ENCODE measurements at regions not wholly inside any gene's neighbourhood (a gene's known extent, or its start where the extent isn't known, plus 50 kb on each side); places are given as distances from the start of the nearest gene placed in this dataset.

DNA sequence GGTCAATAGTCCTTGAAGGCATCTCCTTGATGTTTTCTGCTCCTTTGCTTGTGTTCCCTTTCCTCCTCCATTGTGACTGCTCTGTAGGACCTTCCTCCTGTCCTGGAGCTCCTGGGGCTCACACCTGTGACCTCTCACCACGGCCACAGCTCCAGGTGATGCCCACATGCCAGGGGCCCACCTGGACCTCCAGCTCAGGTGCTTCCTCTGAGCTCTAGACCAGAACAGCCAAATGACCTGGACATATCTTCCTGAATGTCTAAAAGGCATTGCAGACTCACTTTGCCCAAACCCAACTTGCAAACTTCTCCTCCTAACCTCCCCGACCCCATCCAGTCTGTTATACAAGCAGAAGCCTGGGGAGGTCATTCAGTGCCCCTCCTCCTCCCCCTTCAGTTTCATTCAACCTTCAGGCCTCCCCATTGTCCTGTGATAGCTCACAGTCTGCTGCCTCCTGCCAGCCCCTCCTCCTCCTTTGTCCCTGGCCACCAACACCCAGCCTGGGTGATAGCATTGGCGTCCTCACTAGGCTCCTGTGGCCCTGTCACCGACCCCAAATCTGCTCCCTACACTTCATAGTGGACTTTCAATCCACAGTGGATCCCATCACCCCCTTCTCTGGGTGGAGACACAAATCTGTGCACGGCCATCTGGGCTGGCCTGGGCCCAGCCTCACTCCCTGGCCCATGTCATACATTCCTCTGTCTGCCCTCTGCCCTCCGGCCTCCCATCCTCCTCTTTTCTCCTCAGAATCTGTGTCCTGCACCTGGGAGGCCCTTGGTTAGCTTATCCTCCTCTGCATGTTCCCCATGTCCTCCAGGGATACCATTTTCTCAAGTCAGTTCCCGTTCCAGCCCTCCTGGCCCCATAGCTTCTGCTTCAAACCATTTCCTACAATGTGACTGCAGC lies 310.4 kb upstream of the HDAC4 start:
- H3K4me3 ChIP-seq (ENCODE audit: low read depth, low read length): no peak overlapping the region
- CTCF ChIA-PET: no interaction called here
- TF ChIP-seq CTCF (IDR thresholded peaks at IDR 0.05; ENCODE audit: insufficient read depth, low read length, missing control alignments): no peak
- no peak for DNase-seq (ENCODE audit: low read depth, low spot score)
- POLR2A ChIA-PET: no interaction called here

DNA sequence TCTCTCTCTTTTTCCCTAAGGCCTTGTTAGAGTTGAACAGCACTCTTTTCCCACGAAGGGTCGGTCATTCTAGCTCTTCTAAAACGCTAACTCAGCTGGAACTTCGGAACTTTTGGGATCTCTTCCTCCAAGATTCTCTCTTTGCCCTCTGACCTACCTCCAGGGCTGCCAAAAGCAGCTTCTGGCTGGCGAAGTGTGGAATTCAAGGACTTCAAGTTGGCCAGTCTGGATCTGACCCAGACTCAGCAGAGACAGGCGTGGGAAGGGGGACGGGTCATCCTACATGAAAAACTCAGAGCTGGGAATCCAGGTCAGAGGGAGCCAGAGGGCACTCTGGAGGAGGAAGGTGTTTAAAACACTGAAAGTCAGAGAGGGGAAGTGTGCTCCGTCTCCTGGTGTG lies 305.5 kb upstream of the HDAC4 start:
- no peak for DNase-seq (ENCODE audit: low read depth, low spot score)
- ChIA-PET POLR2A (no interaction called here), CTCF (no interaction called here)
- no peak overlapping the region for H3K4me3 ChIP-seq (ENCODE audit: low read depth, low read length)
- TF ChIP-seq CTCF (IDR thresholded peaks at IDR 0.05; ENCODE audit: insufficient read depth, low read length, missing control alignments): no peak

GRCh38 chr2:239704737-239705136 lies 303.9 kb upstream of the HDAC4 start:
- CTCF ChIA-PET: no interaction called here
- no peak for DNase-seq (ENCODE audit: low read depth, low spot score)
- H3K4me3 ChIP-seq (ENCODE audit: low read depth, low read length): no peak overlapping the region
- no peak for TF ChIP-seq CTCF (IDR thresholded peaks at IDR 0.05; ENCODE audit: insufficient read depth, low read length, missing control alignments)
- POLR2A ChIA-PET: no interaction called here

GRCh38 chr2:239703834-239704233 lies 303.0 kb upstream of the HDAC4 start:
- H3K4me3 ChIP-seq (ENCODE audit: low read depth, low read length): no peak overlapping the region
- TF ChIP-seq CTCF (IDR thresholded peaks at IDR 0.05; ENCODE audit: insufficient read depth, low read length, missing control alignments): no peak
- ChIA-PET POLR2A (no interaction called here), CTCF (no interaction called here)
- DNase-seq (ENCODE audit: low read depth, low spot score): no peak

DNA sequence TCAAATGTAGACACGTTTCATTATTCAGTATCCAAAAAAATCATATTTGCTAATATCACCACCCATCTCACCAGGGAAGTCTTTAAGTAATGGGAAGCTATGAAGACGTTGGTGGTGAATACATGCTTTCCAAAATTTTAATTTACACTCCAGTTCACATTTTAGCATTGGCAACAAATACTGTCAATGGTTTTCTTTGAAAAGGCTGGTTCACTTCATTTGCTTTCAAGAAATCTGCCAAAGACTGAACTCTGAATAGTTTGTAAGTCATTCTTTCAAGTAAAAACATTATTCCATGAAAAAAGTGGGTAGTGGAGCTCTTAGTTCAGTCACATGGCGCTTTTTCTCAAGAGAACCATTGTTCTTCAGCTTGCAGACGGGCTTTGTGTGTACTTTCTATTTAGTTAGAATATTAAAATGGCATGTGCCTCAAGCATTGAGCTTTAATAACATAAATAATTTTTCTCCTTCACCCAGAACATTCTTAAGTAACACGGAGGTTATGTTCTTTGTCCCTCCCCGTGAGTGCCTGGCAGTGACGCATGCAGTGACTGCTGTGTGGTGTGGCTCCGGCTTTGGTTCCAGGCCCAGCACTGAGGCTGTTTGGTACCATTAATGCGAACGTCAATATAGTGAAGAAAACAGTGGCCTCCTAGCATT lies 300.0 kb upstream of the HDAC4 start:
- CTCF ChIA-PET: no interaction called here
- no peak overlapping the region for H3K4me3 ChIP-seq (ENCODE audit: low read depth, low read length)
- no peak for DNase-seq (ENCODE audit: low read depth, low spot score)
- TF ChIP-seq CTCF (IDR thresholded peaks at IDR 0.05; ENCODE audit: insufficient read depth, low read length, missing control alignments): no peak
- POLR2A ChIA-PET: no interaction called here

GRCh38 chr2:239697399-239698164 lies 296.8 kb upstream of the HDAC4 start:
- CTCF ChIA-PET: no interaction called here
- no peak for DNase-seq (ENCODE audit: low read depth, low spot score)
- no peak for TF ChIP-seq CTCF (IDR thresholded peaks at IDR 0.05; ENCODE audit: insufficient read depth, low read length, missing control alignments)
- POLR2A ChIA-PET: no interaction called here
- no peak overlapping the region for H3K4me3 ChIP-seq (ENCODE audit: low read depth, low read length)
